ENCODE measurements at regions not wholly inside any gene's neighbourhood (a gene's known extent, or its start where the extent isn't known, plus 50 kb on each side); places are given as distances from the start of the nearest gene placed in this dataset.

DNA sequence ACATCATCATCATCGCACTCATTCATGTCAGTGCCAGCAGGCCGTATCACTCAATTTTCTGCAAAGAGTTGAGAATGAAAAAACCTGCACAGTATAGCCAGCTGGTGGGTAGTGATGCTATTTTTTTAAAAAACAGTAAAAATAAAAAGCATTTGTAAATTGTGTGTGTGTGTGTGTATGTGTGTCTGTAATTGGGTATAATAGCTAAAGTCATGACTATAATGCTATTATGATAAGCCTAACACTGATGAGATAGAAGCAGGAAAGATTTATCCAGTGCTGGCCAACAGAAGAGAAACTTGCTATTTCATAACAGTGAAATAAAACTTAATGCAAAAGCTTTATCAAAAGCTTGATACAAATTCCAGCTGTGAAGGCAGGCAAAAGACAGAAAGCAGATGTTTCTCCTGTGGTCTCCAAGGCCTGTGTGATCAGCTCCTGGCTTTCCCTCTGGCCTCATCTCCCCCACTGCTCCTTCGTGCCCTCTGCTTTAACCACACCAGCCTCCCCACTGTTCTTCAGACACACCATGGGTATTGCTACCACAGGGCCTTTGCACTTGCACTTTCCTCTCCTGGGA lies 206.2 kb upstream of the IRX5 start:
- Histone ChIP-seq H3K36me3 (ENCODE audit: low read depth) (no peaks in the 10 kb centered on the region), H3K4me2 (ENCODE audit: unreplicated experiment) (no peak overlapping the region), H3K9me3 (ENCODE audit: low read depth) (no peaks in the 10 kb centered on the region), H3K9me2 (ENCODE audit: insufficient read depth) (no peaks in the 10 kb centered on the region), H3K79me2 (ENCODE audit: insufficient read depth) (no peaks in the 10 kb centered on the region), H3K27me3 (replicated peaks; ENCODE audit: insufficient read depth) (0 out of 2 replicates have a peak, but pooled peaks cover under 1% of the 10 kb centered on the region), H3F3A (ENCODE audit: insufficient read depth) (no peaks in the 10 kb centered on the region), H3K4me3 (no peak overlapping the region), H2AFZ (no peak overlapping the region), H4K20me1 (ENCODE audit: insufficient read depth) (no peaks in the 10 kb centered on the region), H3K27ac (no peak overlapping the region), H3K4me1 (ENCODE audit: insufficient read depth) (no peaks in the 10 kb centered on the region), H3K9ac (no peak overlapping the region)
- TF ChIP-seq EZH2phosphoT487 (IDR thresholded peaks at IDR 0.05; ENCODE audit: insufficient read depth, low read depth) = no peak
- no peak for TF ChIP-seq EZH2 (IDR thresholded peaks at IDR 0.05; ENCODE audit: insufficient read depth, poor library complexity, severe bottlenecking)
- DNase-seq = no peak
- in situ Hi-C loops (cut with MboI) = no loop called here
- WGBS, 2 experiments (ENCODE audit: low coverage in 1 of 2, low lambda C conversion rate in 2 of 2, missing lambda C conversion rate in 2 of 2) = 52 to 53% methylated on average over 3 of the region's 3 CpGs

DNA sequence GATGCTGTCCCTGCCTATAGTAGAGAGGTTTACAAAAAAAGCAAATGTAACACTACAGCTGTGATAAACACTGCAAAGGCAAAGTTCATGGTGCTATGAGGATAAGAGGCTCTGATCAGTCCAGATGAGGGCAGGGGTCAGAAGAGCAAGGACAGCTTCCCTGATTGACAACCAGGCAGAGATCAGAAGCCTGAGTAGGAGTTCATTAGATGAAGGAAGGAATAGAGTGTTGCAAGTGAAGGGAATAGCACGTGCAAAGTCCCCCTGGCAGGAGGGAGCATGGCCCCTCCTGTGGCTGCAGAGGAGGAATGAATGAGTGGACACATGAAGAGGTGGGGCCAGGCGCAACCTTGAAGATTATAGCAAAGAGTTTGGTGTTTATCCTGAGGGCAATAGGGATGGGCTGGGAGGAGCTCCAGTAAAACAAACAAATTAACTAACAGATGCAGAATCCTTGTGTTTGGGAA lies 208.4 kb upstream of the IRX5 start:
- TF ChIP-seq EZH2 (IDR thresholded peaks at IDR 0.05; ENCODE audit: insufficient read depth, poor library complexity, severe bottlenecking) (no peak), EZH2phosphoT487 (IDR thresholded peaks at IDR 0.05; ENCODE audit: insufficient read depth, low read depth) (no peak)

DNA sequence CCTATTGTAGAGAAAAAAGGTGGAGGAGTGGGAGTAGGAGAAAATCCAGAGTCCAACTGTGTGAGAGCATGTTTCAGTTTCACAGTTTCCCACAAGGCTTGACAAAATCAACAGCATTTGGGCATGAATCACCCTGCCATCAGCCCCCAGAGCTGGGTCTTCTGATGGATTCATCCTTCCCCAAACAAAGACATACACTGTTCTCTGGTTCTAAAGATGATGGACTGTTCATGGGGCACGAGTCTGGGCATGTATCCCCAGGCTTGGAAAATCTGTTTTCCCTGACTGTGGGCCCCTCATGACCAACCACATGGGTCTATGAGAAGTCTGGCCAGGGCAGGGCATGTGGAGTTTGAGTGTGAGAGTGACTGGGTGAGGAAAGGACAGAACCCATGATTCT lies 210.4 kb upstream of the IRX5 start:
- H3K9ac ChIP-seq = no peak overlapping the region
- H2AFZ ChIP-seq = no peak overlapping the region
- no peak overlapping the region for H3K4me2 ChIP-seq (ENCODE audit: unreplicated experiment)
- whole genome bisulfite sequencing, 2 experiments (ENCODE audit: low coverage in 1 of 2, low lambda C conversion rate in 2 of 2, missing lambda C conversion rate in 2 of 2) = 13 to 18% methylated on average over 1 of the region's 1 CpG
- DNase-seq = no peak
- H3K9me2 ChIP-seq (ENCODE audit: insufficient read depth) = no peaks in the 10 kb centered on the region
- H3K36me3 ChIP-seq (ENCODE audit: low read depth) = no peaks in the 10 kb centered on the region
- no peak overlapping the region for H3K4me3 ChIP-seq
- H4K20me1 ChIP-seq (ENCODE audit: insufficient read depth) = no peaks in the 10 kb centered on the region
- peaks cover 3% of the 10 kb centered on the region; the same call in 1 of the 2 replicates for H3K27me3 ChIP-seq (replicated peaks; ENCODE audit: insufficient read depth)
- no peak overlapping the region for H3K27ac ChIP-seq
- no peaks in the 10 kb centered on the region for H3K79me2 ChIP-seq (ENCODE audit: insufficient read depth)
- H3F3A ChIP-seq (ENCODE audit: insufficient read depth) = no peaks in the 10 kb centered on the region
- H3K4me1 ChIP-seq (ENCODE audit: insufficient read depth) = no peaks in the 10 kb centered on the region
- in situ Hi-C loops (cut with MboI) = no loop called here
- TF ChIP-seq EZH2 (IDR thresholded peaks at IDR 0.05; ENCODE audit: insufficient read depth, poor library complexity, severe bottlenecking) (no peak), EZH2phosphoT487 (IDR thresholded peaks at IDR 0.05; ENCODE audit: insufficient read depth, low read depth) (no peak)
- no peaks in the 10 kb centered on the region for H3K9me3 ChIP-seq (ENCODE audit: low read depth)

More for the DNA sequence above, 208.4 kb upstream of the IRX5 start:
- no peaks in the 10 kb centered on the region for H3K4me1 ChIP-seq (ENCODE audit: insufficient read depth)
- 52 to 57% methylated on average over 2 of the region's 2 CpGs for WGBS, 2 experiments (ENCODE audit: low coverage in 1 of 2, low lambda C conversion rate in 2 of 2, missing lambda C conversion rate in 2 of 2)
- H3K27ac ChIP-seq = no peak overlapping the region
- H3K79me2 ChIP-seq (ENCODE audit: insufficient read depth) = no peaks in the 10 kb centered on the region
- in situ Hi-C loops (cut with MboI) = no loop called here
- H3K4me3 ChIP-seq = no peak overlapping the region
- H3K36me3 ChIP-seq (ENCODE audit: low read depth) = no peaks in the 10 kb centered on the region
- H4K20me1 ChIP-seq (ENCODE audit: insufficient read depth) = no peaks in the 10 kb centered on the region
- H2AFZ ChIP-seq = no peak overlapping the region
- H3K9me2 ChIP-seq (ENCODE audit: insufficient read depth) = no peaks in the 10 kb centered on the region
- H3K27me3 ChIP-seq (replicated peaks; ENCODE audit: insufficient read depth) = 0 out of 2 replicates have a peak, but pooled peaks cover 3% of the 10 kb centered on the region
- DNase-seq = no peak
- H3K9ac ChIP-seq = no peak overlapping the region
- no peaks in the 10 kb centered on the region for H3K9me3 ChIP-seq (ENCODE audit: low read depth)
- no peak overlapping the region for H3K4me2 ChIP-seq (ENCODE audit: unreplicated experiment)
- H3F3A ChIP-seq (ENCODE audit: insufficient read depth) = no peaks in the 10 kb centered on the region

DNA sequence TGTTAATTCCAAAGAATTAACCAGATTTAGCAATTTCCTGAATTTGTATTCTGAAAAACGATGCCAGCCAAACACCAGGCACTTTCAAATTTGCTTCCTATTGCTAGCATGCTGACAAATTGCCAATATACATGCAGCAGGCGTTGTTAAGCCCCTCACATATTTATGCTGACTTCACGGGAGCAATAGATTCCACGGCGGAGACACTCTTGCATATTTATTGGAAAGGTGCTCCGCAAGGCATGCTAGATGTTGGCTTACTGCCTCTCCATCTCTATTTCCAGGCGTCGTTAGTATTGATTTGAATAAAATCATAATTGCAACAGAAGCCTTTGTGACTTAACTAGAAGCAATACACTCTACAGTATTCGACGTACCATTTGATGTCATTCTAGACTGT lies 211.0 kb upstream of the IRX5 start:
- Histone ChIP-seq H4K20me1 (ENCODE audit: insufficient read depth) (no peaks in the 10 kb centered on the region), H3K4me3 (no peak overlapping the region), H3K27me3 (replicated peaks; ENCODE audit: insufficient read depth) (peaks cover 3% of the 10 kb centered on the region; the same call in 1 of the 2 replicates), H3K9ac (no peak overlapping the region), H2AFZ (no peak overlapping the region), H3K36me3 (ENCODE audit: low read depth) (no peaks in the 10 kb centered on the region), H3K4me2 (ENCODE audit: unreplicated experiment) (no peak overlapping the region), H3K9me2 (ENCODE audit: insufficient read depth) (no peaks in the 10 kb centered on the region), H3F3A (ENCODE audit: insufficient read depth) (no peaks in the 10 kb centered on the region), H3K4me1 (ENCODE audit: insufficient read depth) (no peaks in the 10 kb centered on the region), H3K79me2 (ENCODE audit: insufficient read depth) (no peaks in the 10 kb centered on the region), H3K9me3 (ENCODE audit: low read depth) (no peaks in the 10 kb centered on the region), H3K27ac (no peak overlapping the region)
- TF ChIP-seq EZH2 (IDR thresholded peaks at IDR 0.05; ENCODE audit: insufficient read depth, poor library complexity, severe bottlenecking) (no peak), EZH2phosphoT487 (IDR thresholded peaks at IDR 0.05; ENCODE audit: insufficient read depth, low read depth) (no peak)
- WGBS, 2 experiments (ENCODE audit: low coverage in 1 of 2, low lambda C conversion rate in 2 of 2, missing lambda C conversion rate in 2 of 2) = 60 to 65% methylated on average over 10 of the region's 10 CpGs
- DNase-seq = no peak
- in situ Hi-C loops (cut with MboI) = no loop called here

All from GM23248 (cell line).